H1 (cell line): ENCODE measurements at regions not wholly inside any gene's neighbourhood (a gene's known extent, or its start where the extent isn't known, plus 50 kb on each side); places are given as distances from the start of the nearest gene placed in this dataset.

Experiments used
- CTCF ChIA-PET: fragments of 300-600 bp; sonication (Branson Sonifier 250); formaldehyde crosslinking; loops from one replicate; lab custom pipeline; 2021; ENCODE audit not compliant: partially characterized antibody; lab: Charles Lee
- POLR2A ChIA-PET: fragments of 300-600 bp; sonication (Branson Sonifier 250); formaldehyde crosslinking; loops from one replicate; lab custom pipeline; 2021; ENCODE audit warnings: inconsistent platforms; ENCODE audit not compliant: partially characterized antibody; lab: Charles Lee
- DNase-seq, 2 experiments: peaks; one replicate each; pipeline versions ENCODE4 v3.0.0 to v3.0.0-alpha.2; 2010 to 2022; ENCODE audit warnings: low spot score in 2 of 2, low read depth in 1 of 2, mixed read lengths in 1 of 2
- FAIRE-seq: peaks from 2 replicates; lab custom pipeline; 2011; peaks lifted over from hg19 to GRCh38; lab: Jason Lieb, UNC
- H2AFZ ChIP-seq: 2 replicates; pipeline ENCODE4 v1.8.1; 2012; ENCODE audit warnings: low read length, inconsistent platforms
- H2AK5ac ChIP-seq: 2 replicates; pipeline ENCODE4 v1.6.1; 2013; ENCODE audit warnings: low read depth, low read length
- H2BK120ac ChIP-seq: replicated peaks from 2 replicates; pipeline ENCODE3; 2013; ENCODE audit warnings: low read depth, low read length, inconsistent platforms
- H2BK12ac ChIP-seq: 2 replicates; pipeline ENCODE4 v1.6.1; 2013; ENCODE audit warnings: low read depth, low read length
- H2BK15ac ChIP-seq: 2 replicates; pipeline ENCODE4 v1.6.1; 2013; ENCODE audit warnings: low read length
- H2BK20ac ChIP-seq: 2 replicates; pipeline ENCODE4 v1.6.1; 2013; ENCODE audit warnings: low read length
- H2BK5ac ChIP-seq: 2 replicates; pipeline ENCODE4 v1.6.1; 2013; ENCODE audit warnings: low read depth, low read length
- H3K14ac ChIP-seq: 2 replicates; pipeline ENCODE4 v1.6.1; 2013; ENCODE audit warnings: inconsistent platforms; ENCODE audit not compliant: insufficient read length
- H3K18ac ChIP-seq: 2 replicates; pipeline ENCODE4 v1.6.1; 2013; ENCODE audit warnings: low read length; ENCODE audit errors: extremely low read depth
- H3K23ac ChIP-seq: 2 replicates; pipeline ENCODE4 v1.6.1; 2013; ENCODE audit warnings: inconsistent platforms; ENCODE audit not compliant: insufficient read length
- H3K23me2 ChIP-seq: 2 replicates; pipeline ENCODE4 v1.6.1; 2013; ENCODE audit warnings: low read depth, low read length
- H3K27ac ChIP-seq: 2 replicates; pipeline ENCODE4 v1.6.1; 2011; ENCODE audit warnings: low read depth, low read length, inconsistent platforms
- H3K27me3 ChIP-seq, 4 experiments: replicated peaks in 1 of 4; 1 replicate in 1 of 4; 2 replicates in 3 of 4; pipeline versions ENCODE4 v1.6.1 to v1.8.1; 2011 to 2013; ENCODE audit warnings: low read length in 3 of 4, mild to moderate bottlenecking in 3 of 4, inconsistent platforms in 2 of 4, mixed read lengths in 2 of 4, moderate library complexity in 1 of 4; ENCODE audit not compliant: control insufficient read depth in 3 of 4, insufficient read depth in 3 of 4; ENCODE audit errors: extremely low read depth in 1 of 4
- H3K36me3 ChIP-seq, 4 experiments: 2 replicates each; pipeline versions ENCODE4 v1.6.1 to v1.8.1; 2011 to 2013; ENCODE audit warnings: mild to moderate bottlenecking in 4 of 4, low read length in 3 of 4, moderate library complexity in 2 of 4, control low read depth in 1 of 4, inconsistent platforms in 1 of 4; ENCODE audit not compliant: insufficient read depth in 4 of 4, control insufficient read depth in 2 of 4
- H3K4ac ChIP-seq: replicated peaks from 2 replicates; pipeline ENCODE3; 2013; ENCODE audit warnings: low read length, low read depth, mixed read lengths, inconsistent platforms; ENCODE audit not compliant: insufficient read length
- H3K4me1 ChIP-seq, 4 experiments: replicated peaks in 1 of 4; 1 replicate in 1 of 4; 2 replicates in 3 of 4; pipeline versions ENCODE4 v1.6.1 to v1.8.1; 2011 to 2013; ENCODE audit warnings: low read length in 3 of 4, inconsistent platforms in 2 of 4, mixed read lengths in 1 of 4; ENCODE audit not compliant: insufficient read depth in 4 of 4, control insufficient read depth in 3 of 4
- H3K4me2 ChIP-seq, 2 experiments: 2 replicates each; pipeline versions ENCODE4 v1.6.1 to v1.8.1; 2011 to 2013; ENCODE audit warnings: low read depth in 2 of 2, low read length in 2 of 2, control low read depth in 1 of 2, inconsistent platforms in 1 of 2, mild to moderate bottlenecking in 1 of 2; ENCODE audit not compliant: insufficient read depth in 1 of 2
- H3K4me3 ChIP-seq, 4 experiments: fragments of 200-600, 300-600 bp in 1 of 4; sonication (generic), shearing (Covaris generic), sonication (Bioruptor Twin) in 1 of 4; 2 replicates each; pipeline versions ENCODE4 v1.5.1 to v1.8.1; 2011 to 2016; ENCODE audit warnings: low read length in 4 of 4, low read depth in 3 of 4, control low read depth in 2 of 4, inconsistent platforms in 2 of 4, mild to moderate bottlenecking in 2 of 4, mixed read lengths in 1 of 4, moderate library complexity in 1 of 4; ENCODE audit not compliant: insufficient read depth in 2 of 4; ENCODE audit errors: extremely low read depth in 1 of 4
- H3K56ac ChIP-seq: replicated peaks from 2 replicates; pipeline ENCODE3; 2013; ENCODE audit warnings: low read depth, mild to moderate bottlenecking, mixed read lengths, low read length, inconsistent platforms; ENCODE audit not compliant: insufficient read length
- H3K79me1 ChIP-seq: 2 replicates; pipeline ENCODE4 v1.6.1; 2013; ENCODE audit warnings: low read depth, low read length, control low read depth
- H3K79me2 ChIP-seq, 2 experiments: 2 replicates each; pipeline versions ENCODE4 v1.6.1 to v1.8.1; 2012 to 2013; ENCODE audit warnings: low read length in 2 of 2, mild to moderate bottlenecking in 2 of 2, inconsistent platforms in 1 of 2; ENCODE audit not compliant: insufficient read depth in 2 of 2, control insufficient read depth in 1 of 2
- H3K9ac ChIP-seq, 4 experiments: replicated peaks in 1 of 4; 1 replicate in 1 of 4; 2 replicates in 3 of 4; pipeline versions ENCODE4 v1.6.1 to v1.8.1; 2011 to 2013; ENCODE audit warnings: low read depth in 3 of 4, low read length in 3 of 4, control low read depth in 2 of 4, mild to moderate bottlenecking in 2 of 4, moderate library complexity in 2 of 4, inconsistent platforms in 1 of 4; ENCODE audit errors: extremely low read depth in 1 of 4
- H3K9me3 ChIP-seq, 2 experiments: 2 replicates each; pipeline versions ENCODE4 v1.6.1 to v1.8.1; 2012 to 2013; ENCODE audit warnings: mild to moderate bottlenecking in 2 of 2, moderate library complexity in 2 of 2, control low read depth in 1 of 2, inconsistent platforms in 1 of 2, low read depth in 1 of 2, low read length in 1 of 2, mixed read lengths in 1 of 2; ENCODE audit not compliant: insufficient read depth in 2 of 2
- H4K20me1 ChIP-seq, 2 experiments: replicated peaks in 1 of 2; 2 replicates each; pipeline versions ENCODE3 to v1.8.1; 2011 to 2013; ENCODE audit warnings: inconsistent platforms in 2 of 2, low read length in 2 of 2, mild to moderate bottlenecking in 1 of 2; ENCODE audit not compliant: insufficient read depth in 2 of 2, control insufficient read depth in 1 of 2
- H4K5ac ChIP-seq: 2 replicates; pipeline ENCODE4 v1.6.1; 2013; ENCODE audit warnings: low read length, low read depth, mixed read lengths, inconsistent platforms; ENCODE audit not compliant: insufficient read length
- H4K8ac ChIP-seq: 2 replicates; pipeline ENCODE4 v1.8.0; 2013; ENCODE audit warnings: mild to moderate bottlenecking, moderate library complexity, low read length, inconsistent platforms; ENCODE audit not compliant: insufficient read depth; ENCODE audit errors: extremely low read depth
- H4K91ac ChIP-seq: replicated peaks from 2 replicates; pipeline ENCODE3; 2013; ENCODE audit warnings: low read length, mixed read lengths, inconsistent platforms; ENCODE audit not compliant: insufficient read length
- BRCA1 ChIP-seq: IDR thresholded peaks from 2 replicates; pipeline ENCODE4 v1.6.1; 2012; ENCODE audit warnings: low read depth, low read length, improper control_type of control experiment
- CBX8 ChIP-seq: fragments of 300-800, 300-1000 bp; sonication (generic); IDR thresholded peaks from 2 replicates; pipeline ENCODE4 v1.7.1; 2016; ENCODE audit warnings: low read depth, low read length, borderline replicate concordance
- CTCF ChIP-seq, 3 experiments: IDR thresholded peaks; 1 replicate in 2 of 3; 2 replicates in 1 of 3; pipeline versions ENCODE4 v1.5.1 to v1.6.1; 2011; ENCODE audit warnings: low read length in 3 of 3, mild to moderate bottlenecking in 3 of 3, inconsistent platforms in 2 of 3, low read depth in 1 of 3, moderate library complexity in 1 of 3; ENCODE audit not compliant: insufficient read depth in 1 of 3; ENCODE audit errors: control extremely low read depth in 1 of 3
- EZH2 ChIP-seq: fragments of 200-600 bp; sonication (generic); IDR thresholded peaks from 2 replicates; pipeline ENCODE4 v1.7.1; 2012; ENCODE audit warnings: low read depth, mild to moderate bottlenecking, moderate library complexity, low read length, inconsistent platforms; ENCODE audit not compliant: severe bottlenecking
- GABPA ChIP-seq: IDR thresholded peaks from 2 replicates; pipeline ENCODE4 v1.6.1; 2011; ENCODE audit warnings: mild to moderate bottlenecking, low read length, moderate library complexity, borderline replicate concordance; ENCODE audit not compliant: insufficient read depth
- JUN ChIP-seq: IDR thresholded peaks from 2 replicates; pipeline ENCODE4 v1.6.1; 2011; ENCODE audit warnings: low read depth, mild to moderate bottlenecking, improper control_type of control experiment, low read length
- MAFK ChIP-seq: IDR thresholded peaks from 2 replicates; pipeline ENCODE4 v1.6.1; 2012; ENCODE audit warnings: low read depth, mild to moderate bottlenecking, improper control_type of control experiment, low read length
- SIX5 ChIP-seq: IDR thresholded peaks from 2 replicates; pipeline ENCODE4 v1.6.1; 2011; ENCODE audit warnings: mild to moderate bottlenecking, low read depth, low read length
- SP1 ChIP-seq: IDR thresholded peaks from 2 replicates; pipeline ENCODE4 v1.6.1; 2011; ENCODE audit warnings: low read depth, low read length
- TBP ChIP-seq: IDR thresholded peaks from 2 replicates; pipeline ENCODE4 v1.6.1; 2011; ENCODE audit warnings: low read depth, low read length, improper control_type of control experiment
- TCF12 ChIP-seq: IDR thresholded peaks from 2 replicates; pipeline ENCODE4 v1.6.1; 2011; ENCODE audit warnings: low read depth, mild to moderate bottlenecking, low read length
- USF2 ChIP-seq: IDR thresholded peaks from 2 replicates; pipeline ENCODE4 v1.6.1; 2011; ENCODE audit warnings: low read length, improper control_type of control experiment
- WGBS, 2 experiments: shearing (Covaris generic) in 1 of 2; methylation state at CpG; one replicate each; pipeline versions ENCODE4 v1.1.6 to v1.1.7; 2013 to 2015; ENCODE audit warnings: low lambda C conversion rate in 2 of 2, mixed read lengths in 2 of 2, inconsistent platforms in 1 of 2, low coverage in 1 of 2, missing lambda C conversion rate in 1 of 2; ENCODE audit not compliant: insufficient replicate concordance in 2 of 2, insufficient coverage in 1 of 2, insufficient read length in 1 of 2; ENCODE audit errors: extremely low coverage in 1 of 2, missing lambda C conversion rate in 1 of 2; 5-methylcytosine and 5-hydroxymethylcytosine counted together

GRCh38 chr2:166802475-166802874, 85.8 kb upstream of the XIRP2 start:
- 97% methylated on average over 3 of the region's 3 CpGs; no CpG with 5 or more reads in 1 of the 2 experiments for WGBS, 2 experiments
- Histone ChIP-seq H4K8ac (no peak overlapping the region), H2BK120ac (no peak overlapping the region), H3K4me1 (no peaks in the 10 kb centered on the region; a peak in 2 of 7 replicates), H4K5ac (no peak overlapping the region), H3K18ac (no peak overlapping the region), H3K36me3 (no peaks in the 10 kb centered on the region), H2BK12ac (no peak overlapping the region), H3K4ac (no peak overlapping the region), H2BK20ac (no peak overlapping the region), H4K20me1 (no peaks in the 10 kb centered on the region), H3K4me2 (no peak overlapping the region), H2AK5ac (no peak overlapping the region), H3K56ac (no peak overlapping the region), H3K23me2 (no peaks in the 10 kb centered on the region), H4K91ac (no peak overlapping the region), H2BK5ac (no peak overlapping the region), H3K23ac (no peak overlapping the region), H2BK15ac (no peak overlapping the region), H3K9ac (no peak overlapping the region), H3K9me3 (no peaks in the 10 kb centered on the region), H3K79me1 (no peaks in the 10 kb centered on the region), H3K27me3 (no peaks in the 10 kb centered on the region), H3K79me2 (no peaks in the 10 kb centered on the region), H3K14ac (no peak overlapping the region), H2AFZ (no peak overlapping the region), H3K27ac (no peak overlapping the region), H3K4me3 (no peak overlapping the region)
- POLR2A ChIA-PET = no interaction called here
- FAIRE-seq (no peak), DNase-seq (no peak)
- CTCF ChIA-PET = no interaction called here
- no peak for TF ChIP-seq USF2
- TF ChIP-seq JUN = no peak
- no peak for TF ChIP-seq BRCA1
- TF ChIP-seq CBX8 = no peak
- no peak for TF ChIP-seq TCF12
- no peak for TF ChIP-seq TBP
- TF ChIP-seq EZH2 = no peak
- TF ChIP-seq MAFK = no peak
- TF ChIP-seq CTCF (IDR thresholded peaks at IDR 0.05; ENCODE audit: control extremely low read depth in 1 of 3, insufficient read depth in 1 of 3, low read depth in 1 of 3, low read length in 3 of 3) = no peak
- TF ChIP-seq GABPA = no peak
- TF ChIP-seq SIX5 = no peak
- TF ChIP-seq SP1 = no peak
